Cardiac muscle cell (in vitro differentiated cells and primary cell): ENCODE measurements at regions not wholly inside any gene's neighbourhood (a gene's known extent, or its start where the extent isn't known, plus 50 kb on each side); places are given as distances from the start of the nearest gene placed in this dataset.

Source experiments
- DNase-seq, 2 donors: peaks; one replicate each; pipeline versions ENCODE4 v3.0.0 to v3.0.0-alpha.2; 2010 to 2017; ENCODE audit warnings: low read depth in 1 of 2, low spot score in 1 of 2
- H3K27ac ChIP-seq: fragments of 200-600 bp; sonication (generic); 2 replicates; pipeline ENCODE4 v1.5.1; 2016
- H3K27me3 ChIP-seq: fragments of 200-600 bp; sonication (generic); 2 replicates; pipeline ENCODE4 v1.6.0; 2016; ENCODE audit warnings: control low read depth
- H3K36me3 ChIP-seq: fragments of 200-600 bp; sonication (generic); 2 replicates; pipeline ENCODE4 v1.5.1; 2016; ENCODE audit warnings: control low read depth
- H3K4me1 ChIP-seq: fragments of 200-600 bp; sonication (generic); 2 replicates; pipeline ENCODE4 v1.8.1; 2017; ENCODE audit warnings: low read depth, mild to moderate bottlenecking, mixed run types
- H3K4me3 ChIP-seq: fragments of 200-600 bp; sonication (generic); 2 replicates; pipeline ENCODE4 v1.5.1; 2016; ENCODE audit warnings: mild to moderate bottlenecking
- H3K9me3 ChIP-seq: fragments of 200-600 bp; sonication (generic); 2 replicates; pipeline ENCODE4 v1.5.1; 2017; ENCODE audit warnings: low read depth, mild to moderate bottlenecking, control low read depth
- CTCF ChIP-seq: IDR thresholded peaks from 2 replicates; pipeline ENCODE4 v1.5.1; 2012; ENCODE audit warnings: low read depth, mild to moderate bottlenecking, low read length

GRCh38 chr14:101049511-101049910 lies 146.0 kb upstream of the RTL1 start:
- TF ChIP-seq CTCF, result no peak
- H3K4me3 ChIP-seq, result no peak overlapping the region
- H3K9me3 ChIP-seq, result no peaks in the 10 kb centered on the region
- no peak for DNase-seq
- no peak overlapping the region for H3K27ac ChIP-seq
- H3K36me3 ChIP-seq, result no peaks in the 10 kb centered on the region
- H3K4me1 ChIP-seq, result no peaks in the 10 kb centered on the region
- no peaks in the 10 kb centered on the region for H3K27me3 ChIP-seq

DNA sequence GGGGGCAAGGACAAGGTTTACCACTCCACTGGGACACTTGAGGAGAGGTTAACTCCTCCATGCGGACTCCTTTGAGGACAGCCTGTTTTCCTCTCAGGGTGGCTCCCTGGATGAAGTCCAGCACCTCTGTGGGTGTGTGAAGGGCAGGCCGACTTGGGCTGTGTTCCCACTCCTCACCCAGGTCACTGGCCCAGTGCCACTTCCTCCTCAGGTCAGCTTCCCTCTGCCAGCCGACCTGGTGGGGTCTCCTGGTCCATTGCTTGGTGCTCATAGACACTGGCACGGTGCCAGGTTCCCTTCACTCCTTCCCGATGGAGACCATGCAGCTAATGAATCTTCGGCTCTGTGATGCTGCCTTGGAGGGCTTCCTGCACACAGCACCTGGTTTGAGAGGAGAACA lies 146.4 kb upstream of the RTL1 start:
- no peaks in the 10 kb centered on the region for H3K9me3 ChIP-seq
- H3K36me3 ChIP-seq, result no peaks in the 10 kb centered on the region
- H3K27ac ChIP-seq, result no peak overlapping the region
- TF ChIP-seq CTCF, result no peak
- H3K4me1 ChIP-seq, result no peaks in the 10 kb centered on the region
- no peaks in the 10 kb centered on the region for H3K27me3 ChIP-seq
- DNase-seq, result no peak
- H3K4me3 ChIP-seq, result no peak overlapping the region

DNA sequence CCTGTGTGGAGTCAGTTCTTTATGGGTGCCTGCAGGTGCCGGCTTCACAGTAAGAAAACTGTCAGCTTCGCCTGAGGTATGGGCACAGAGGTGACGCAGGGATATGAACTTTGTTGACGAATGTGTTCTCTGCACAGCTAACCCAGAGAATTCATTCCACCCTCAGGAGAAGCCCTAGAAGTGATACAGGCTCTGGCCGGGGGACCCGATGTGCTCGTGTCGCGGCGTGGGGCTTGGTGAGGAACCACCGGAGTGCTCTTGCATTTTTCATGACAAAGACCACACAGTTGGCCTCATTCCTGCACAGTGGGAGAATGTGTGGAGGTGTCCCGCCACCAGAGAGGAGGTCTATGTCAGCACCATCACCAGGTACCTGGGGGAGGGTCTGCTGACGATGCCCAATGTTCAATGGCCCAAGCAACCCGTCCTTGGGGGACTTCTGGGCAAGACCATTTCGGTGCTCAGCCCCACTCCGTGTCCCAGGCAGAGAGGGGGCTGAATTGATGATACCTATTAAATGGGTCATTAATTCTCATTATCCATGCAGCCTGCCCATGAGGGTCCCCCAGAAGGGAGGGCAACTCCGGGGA lies 147.5 kb upstream of the RTL1 start:
- TF ChIP-seq CTCF, result no peak
- Histone ChIP-seq H3K36me3 (no peaks in the 10 kb centered on the region), H3K9me3 (no peaks in the 10 kb centered on the region), H3K27me3 (no peaks in the 10 kb centered on the region), H3K4me1 (no peaks in the 10 kb centered on the region), H3K27ac (no peak overlapping the region), H3K4me3 (no peak overlapping the region)
- no peak for DNase-seq

DNA sequence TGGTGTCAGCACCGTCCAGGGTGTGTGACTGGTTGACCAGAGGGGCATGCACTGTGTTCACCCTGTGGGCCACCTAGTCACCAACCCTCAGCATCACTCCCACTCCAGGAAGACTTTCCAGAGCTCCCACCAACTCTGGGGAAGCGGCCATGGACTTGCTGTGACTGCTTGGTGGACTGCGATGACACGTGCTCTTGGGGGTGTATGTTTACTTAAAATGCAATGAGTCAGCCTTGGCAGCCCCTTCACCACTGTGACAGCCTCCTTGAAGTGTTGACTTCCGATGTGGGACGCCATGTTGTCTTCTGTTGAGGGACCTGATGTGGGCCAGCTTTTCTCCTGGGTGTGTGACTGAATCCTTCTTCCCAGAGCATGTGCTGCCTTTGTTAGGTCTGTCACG lies 151.1 kb upstream of the RTL1 start:
- Histone ChIP-seq H3K27me3 (no peaks in the 10 kb centered on the region), H3K9me3 (no peaks in the 10 kb centered on the region), H3K27ac (no peak overlapping the region), H3K36me3 (no peaks in the 10 kb centered on the region), H3K4me3 (no peak overlapping the region), H3K4me1 (no peaks in the 10 kb centered on the region)
- no peak for DNase-seq
- TF ChIP-seq CTCF, result no peak

- H3K27me3 ChIP-seq, result no peaks in the 10 kb centered on the region
- no peaks in the 10 kb centered on the region for H3K36me3 ChIP-seq
- no peaks in the 10 kb centered on the region for H3K4me1 ChIP-seq
- H3K9me3 ChIP-seq, result no peaks in the 10 kb centered on the region
- no peak for TF ChIP-seq CTCF
- no peak for DNase-seq
- no peak overlapping the region for H3K4me3 ChIP-seq
- no peak overlapping the region for H3K27ac ChIP-seq
These were observed 151.7 kb upstream of the RTL1 start for GRCh38 chr14:101055106-101055662.
